ENCODE measurements at regions not wholly inside any gene's neighbourhood (a gene's known extent, or its start where the extent isn't known, plus 50 kb on each side); places are given as distances from the start of the nearest gene placed in this dataset.

- TF ChIP-seq CTCF (IDR thresholded peaks at IDR 0.05; ENCODE audit: insufficient read depth, low read depth, low read length) (no peak), EZH2 (IDR thresholded peaks at IDR 0.05; ENCODE audit: insufficient read depth, low read length) (no peak)
These were observed 55.9 kb upstream of the SLCO6A1 start for GRCh38 chr5:102554728-102555127.
